OCI-LY3 (cell line): ENCODE measurements at regions not wholly inside any gene's neighbourhood (a gene's known extent, or its start where the extent isn't known, plus 50 kb on each side); places are given as distances from the start of the nearest gene placed in this dataset.

Source experiments
- H2AFZ ChIP-seq: fragments of 200-600, 300-600 bp; shearing (Covaris generic); 2 replicates; pipeline ENCODE4 v1.6.0; 2014; ENCODE audit warnings: antibody characterized with exemption, low read depth, low read length
- H3K27ac ChIP-seq: fragments of 200-600, 300-600 bp; sonication (generic); 2 replicates; pipeline ENCODE4 v1.5.1; 2014; ENCODE audit warnings: mild to moderate bottlenecking, low read length, moderate library complexity, mixed read lengths
- H3K27me3 ChIP-seq: fragments of 200-600, 300-600 bp; sonication (generic); 2 replicates; pipeline ENCODE4 v1.6.1; 2014; ENCODE audit warnings: low read depth, low read length, mixed read lengths
- H3K36me3 ChIP-seq: fragments of 200-600, 300-600 bp; sonication (generic); replicated peaks from 2 replicates; pipeline ENCODE3; 2014; ENCODE audit warnings: low read depth, low read length, mixed read lengths
- H3K4me1 ChIP-seq: fragments of 300-600, 200-600 bp; sonication (generic); 2 replicates; pipeline ENCODE4 v1.6.1; 2014; ENCODE audit warnings: low read length, mixed read lengths
- H3K4me2 ChIP-seq: fragments of 200-600, 300-600 bp; sonication (generic); 2 replicates; pipeline ENCODE4 v1.6.1; 2014; ENCODE audit warnings: low read length, mixed read lengths
- H3K4me3 ChIP-seq: fragments of 300-600, 200-600 bp; sonication (generic); 2 replicates; pipeline ENCODE4 v1.5.1; 2014; ENCODE audit warnings: antibody characterized with exemption, mild to moderate bottlenecking, low read length, moderate library complexity
- H3K79me2 ChIP-seq: fragments of 300-600, 200-600 bp; shearing (Covaris generic); 2 replicates; pipeline ENCODE4 v1.6.1; 2014; ENCODE audit warnings: mild to moderate bottlenecking, low read length, mixed read lengths
- H3K9ac ChIP-seq: fragments of 300-600, 200-600 bp; shearing (Covaris generic); 2 replicates; pipeline ENCODE4 v1.6.0; 2014; ENCODE audit warnings: mild to moderate bottlenecking, low read length, moderate library complexity
- H3K9me3 ChIP-seq: fragments of 200-600, 300-600 bp; shearing (Covaris generic); 2 replicates; pipeline ENCODE4 v1.6.1; 2014; ENCODE audit warnings: low read length, mixed read lengths; ENCODE audit not compliant: insufficient read depth
- H4K20me1 ChIP-seq: fragments of 200-600, 300-600 bp; sonication (generic); 2 replicates; pipeline ENCODE4 v1.6.1; 2016; ENCODE audit warnings: low read length, mixed read lengths; ENCODE audit not compliant: insufficient read depth
- EZH2phosphoT487 ChIP-seq: fragments of 200-600 bp; shearing (Covaris generic); IDR thresholded peaks from 2 replicates; pipeline ENCODE4 v1.6.1; 2018; ENCODE audit warnings: antibody characterized with exemption, mixed run types, low read depth
- TF ChIP-seq, protein P1 (sequence below): fragments of 200-600, 300-600 bp; sonication (generic); IDR thresholded peaks from 2 replicates; pipeline ENCODE4 v1.5.1; 2014; ENCODE audit warnings: antibody characterized with exemption, low read length, low read depth

DNA sequence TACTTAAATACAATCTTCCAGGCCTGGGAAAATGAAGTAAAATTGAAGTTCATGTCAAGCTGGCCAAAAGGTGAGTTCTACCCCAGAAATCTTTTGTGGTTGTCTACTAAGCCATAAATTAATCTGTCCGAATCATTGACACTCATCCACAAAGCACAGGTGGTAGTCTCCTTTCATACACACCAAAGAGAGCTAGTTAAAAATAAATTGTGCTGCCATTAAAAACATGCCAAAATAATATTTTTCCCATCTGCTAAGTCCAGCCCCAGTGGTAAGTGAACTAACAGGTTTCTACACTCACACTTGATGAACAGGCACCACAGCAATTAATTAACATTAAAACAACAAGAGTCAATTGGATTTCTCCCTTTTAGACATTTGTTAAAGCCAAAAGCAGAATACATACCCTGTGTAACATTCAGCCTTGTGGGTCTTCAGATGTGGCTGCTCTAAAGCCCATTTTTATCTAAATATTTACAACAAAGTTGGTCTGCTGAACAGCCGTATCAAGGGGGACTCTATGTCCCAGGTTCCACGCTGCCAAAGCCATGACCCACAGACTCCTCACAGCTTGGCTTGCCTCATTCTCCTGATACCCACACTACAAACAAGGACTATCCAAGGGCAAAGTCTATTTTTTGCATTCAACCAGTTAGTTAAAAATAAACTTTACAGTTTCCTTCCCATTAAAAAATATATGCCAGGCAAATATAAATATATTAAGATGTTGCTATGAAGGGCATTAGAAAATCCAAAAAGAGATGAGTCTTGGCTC is 490.4 kb downstream of the BMP2 start:
- Histone ChIP-seq H3K79me2 (no peaks in the 10 kb centered on the region), H3K27ac (no peak overlapping the region), H2AFZ (no peak overlapping the region), H3K4me1 (no peaks in the 10 kb centered on the region), H4K20me1 (no peaks in the 10 kb centered on the region), H3K27me3 (no peaks in the 10 kb centered on the region), H3K9me3 (no peaks in the 10 kb centered on the region), H3K36me3 (no peaks in the 10 kb centered on the region), H3K9ac (no peak overlapping the region), H3K4me2 (no peak overlapping the region), H3K4me3 (no peak overlapping the region)
- TF ChIP-seq EZH2phosphoT487: no peak
- TF ChIP-seq, protein P1, sequence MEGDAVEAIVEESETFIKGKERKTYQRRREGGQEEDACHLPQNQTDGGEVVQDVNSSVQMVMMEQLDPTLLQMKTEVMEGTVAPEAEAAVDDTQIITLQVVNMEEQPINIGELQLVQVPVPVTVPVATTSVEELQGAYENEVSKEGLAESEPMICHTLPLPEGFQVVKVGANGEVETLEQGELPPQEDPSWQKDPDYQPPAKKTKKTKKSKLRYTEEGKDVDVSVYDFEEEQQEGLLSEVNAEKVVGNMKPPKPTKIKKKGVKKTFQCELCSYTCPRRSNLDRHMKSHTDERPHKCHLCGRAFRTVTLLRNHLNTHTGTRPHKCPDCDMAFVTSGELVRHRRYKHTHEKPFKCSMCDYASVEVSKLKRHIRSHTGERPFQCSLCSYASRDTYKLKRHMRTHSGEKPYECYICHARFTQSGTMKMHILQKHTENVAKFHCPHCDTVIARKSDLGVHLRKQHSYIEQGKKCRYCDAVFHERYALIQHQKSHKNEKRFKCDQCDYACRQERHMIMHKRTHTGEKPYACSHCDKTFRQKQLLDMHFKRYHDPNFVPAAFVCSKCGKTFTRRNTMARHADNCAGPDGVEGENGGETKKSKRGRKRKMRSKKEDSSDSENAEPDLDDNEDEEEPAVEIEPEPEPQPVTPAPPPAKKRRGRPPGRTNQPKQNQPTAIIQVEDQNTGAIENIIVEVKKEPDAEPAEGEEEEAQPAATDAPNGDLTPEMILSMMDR: no peak

DNA sequence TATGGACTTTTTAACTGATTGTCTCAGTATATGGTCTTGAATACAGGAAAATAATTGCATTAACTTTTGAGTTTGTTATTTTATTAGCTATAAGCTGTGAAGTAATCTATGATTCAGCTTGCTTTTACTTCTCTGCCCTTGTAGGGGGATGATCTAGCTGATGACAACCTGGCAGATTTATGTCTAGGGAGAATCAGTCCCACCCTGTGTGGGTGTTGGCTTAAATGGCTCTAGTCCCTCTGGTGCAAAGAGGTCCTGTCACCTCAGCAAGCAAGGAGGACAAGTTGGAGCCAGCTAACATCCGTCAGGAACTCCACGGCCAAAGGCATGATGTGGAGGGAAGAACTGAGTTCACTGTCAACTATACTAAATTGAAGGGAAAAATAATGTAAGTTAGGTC is 495.3 kb downstream of the BMP2 start:
- H2AFZ ChIP-seq: no peak overlapping the region
- no peak overlapping the region for H3K9ac ChIP-seq
- no peaks in the 10 kb centered on the region for H3K36me3 ChIP-seq
- no peak overlapping the region for H3K27ac ChIP-seq
- no peaks in the 10 kb centered on the region for H3K4me1 ChIP-seq
- no peaks in the 10 kb centered on the region for H4K20me1 ChIP-seq
- TF ChIP-seq, protein P1: no peak
- TF ChIP-seq EZH2phosphoT487: no peak
- no peaks in the 10 kb centered on the region for H3K79me2 ChIP-seq
- H3K27me3 ChIP-seq: no peaks in the 10 kb centered on the region; the same call in 1 of the 2 replicates
- H3K4me2 ChIP-seq: no peak overlapping the region
- H3K4me3 ChIP-seq: no peak overlapping the region
- H3K9me3 ChIP-seq: no peaks in the 10 kb centered on the region

DNA sequence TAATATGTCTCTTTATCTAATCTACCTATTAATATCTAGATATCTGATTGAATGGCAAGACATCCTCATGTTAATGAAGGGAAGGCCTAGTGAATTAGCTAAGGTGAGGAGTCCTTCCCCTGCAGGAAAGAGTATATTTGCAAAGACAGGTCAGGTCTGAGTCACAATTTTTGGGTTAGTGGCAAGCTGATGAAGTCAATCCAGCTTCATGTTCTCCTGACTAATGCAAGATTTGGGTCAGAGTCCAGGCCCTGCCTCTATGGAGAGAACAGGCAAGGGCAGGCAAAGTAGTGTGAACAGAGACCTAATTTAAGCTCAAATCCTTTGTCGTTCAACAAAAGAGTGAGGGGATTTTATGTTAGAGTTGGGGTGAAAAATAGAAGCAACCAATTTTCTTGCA is 496.7 kb downstream of the BMP2 start:
- TF ChIP-seq, protein P1: no peak
- TF ChIP-seq EZH2phosphoT487: no peak
- Histone ChIP-seq H3K27me3 (no peaks in the 10 kb centered on the region; the same call in 1 of the 2 replicates), H4K20me1 (no peaks in the 10 kb centered on the region), H3K9ac (no peak overlapping the region), H3K4me3 (no peak overlapping the region), H2AFZ (no peak overlapping the region), H3K9me3 (no peaks in the 10 kb centered on the region), H3K27ac (no peak overlapping the region), H3K4me2 (no peak overlapping the region), H3K4me1 (no peaks in the 10 kb centered on the region), H3K36me3 (no peaks in the 10 kb centered on the region), H3K79me2 (no peaks in the 10 kb centered on the region)

DNA sequence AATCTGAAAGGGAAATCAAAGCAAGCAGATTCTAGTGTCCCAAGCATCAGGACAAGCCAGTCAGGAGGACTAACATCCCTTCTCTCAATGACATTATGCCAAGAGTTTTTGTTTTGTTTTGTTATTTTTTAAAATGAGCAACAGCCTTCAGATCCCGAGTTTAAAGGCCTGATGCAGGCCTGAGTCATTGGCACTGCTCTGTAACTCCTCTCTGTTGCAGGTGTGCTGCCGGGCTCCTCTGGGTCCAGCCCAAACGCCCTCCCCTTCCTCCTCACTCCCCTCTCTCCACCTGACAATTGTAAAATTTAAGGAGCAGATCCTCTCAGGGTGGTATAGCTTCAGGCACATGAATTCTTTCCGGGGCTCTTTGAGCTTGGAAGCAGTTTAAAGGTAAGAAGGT is 502.0 kb downstream of the BMP2 start:
- H3K36me3 ChIP-seq: no peaks in the 10 kb centered on the region
- no peak for TF ChIP-seq EZH2phosphoT487
- TF ChIP-seq, protein P1: no peak
- H3K4me3 ChIP-seq: no peak overlapping the region
- H4K20me1 ChIP-seq: no peaks in the 10 kb centered on the region
- H3K9ac ChIP-seq: no peak overlapping the region
- no peaks in the 10 kb centered on the region for H3K9me3 ChIP-seq
- H3K27me3 ChIP-seq: no peaks in the 10 kb centered on the region; the same call in 1 of the 2 replicates
- no peak overlapping the region for H3K4me2 ChIP-seq
- no peaks in the 10 kb centered on the region for H3K4me1 ChIP-seq
- H3K27ac ChIP-seq: no peak overlapping the region
- H3K79me2 ChIP-seq: no peaks in the 10 kb centered on the region
- no peak overlapping the region for H2AFZ ChIP-seq
